Uterus (tissue), 2 donors: ENCODE measurements at regions not wholly inside any gene's neighbourhood (a gene's known extent, or its start where the extent isn't known, plus 50 kb on each side); places are given as distances from the start of the nearest gene placed in this dataset.

Experiments used
- POLR2A ChIP-seq, 2 donors: fragments of 450-650 bp; IDR thresholded peaks; one replicate each; pipeline ENCODE4 v1.6.1; 2016; ENCODE audit warnings: antibody characterized with exemption in 2 of 2, mild to moderate bottlenecking in 1 of 2, moderate library complexity in 1 of 2
- TF ChIP-seq, protein P1 (sequence below), 4 experiments: fragments of 200-600 bp in 2 of 4; fragments of 450-650 bp in 2 of 4; sonication (generic) in 2 of 4; IDR thresholded peaks; one replicate each; pipeline ENCODE4 v1.5.1; 2016 to 2019; ENCODE audit warnings: antibody characterized with exemption in 4 of 4, mild to moderate bottlenecking in 2 of 4, moderate library complexity in 1 of 4

- TF ChIP-seq, protein P1, sequence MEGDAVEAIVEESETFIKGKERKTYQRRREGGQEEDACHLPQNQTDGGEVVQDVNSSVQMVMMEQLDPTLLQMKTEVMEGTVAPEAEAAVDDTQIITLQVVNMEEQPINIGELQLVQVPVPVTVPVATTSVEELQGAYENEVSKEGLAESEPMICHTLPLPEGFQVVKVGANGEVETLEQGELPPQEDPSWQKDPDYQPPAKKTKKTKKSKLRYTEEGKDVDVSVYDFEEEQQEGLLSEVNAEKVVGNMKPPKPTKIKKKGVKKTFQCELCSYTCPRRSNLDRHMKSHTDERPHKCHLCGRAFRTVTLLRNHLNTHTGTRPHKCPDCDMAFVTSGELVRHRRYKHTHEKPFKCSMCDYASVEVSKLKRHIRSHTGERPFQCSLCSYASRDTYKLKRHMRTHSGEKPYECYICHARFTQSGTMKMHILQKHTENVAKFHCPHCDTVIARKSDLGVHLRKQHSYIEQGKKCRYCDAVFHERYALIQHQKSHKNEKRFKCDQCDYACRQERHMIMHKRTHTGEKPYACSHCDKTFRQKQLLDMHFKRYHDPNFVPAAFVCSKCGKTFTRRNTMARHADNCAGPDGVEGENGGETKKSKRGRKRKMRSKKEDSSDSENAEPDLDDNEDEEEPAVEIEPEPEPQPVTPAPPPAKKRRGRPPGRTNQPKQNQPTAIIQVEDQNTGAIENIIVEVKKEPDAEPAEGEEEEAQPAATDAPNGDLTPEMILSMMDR (IDR thresholded peaks at IDR 0.05) = no peak
- TF ChIP-seq POLR2A (IDR thresholded peaks at IDR 0.05) = no peak
Observed at GRCh38 chr2:120631236-120631635, 104.4 kb upstream of the GLI2 start.
